RWPE1 (cell line): ENCODE measurements at regions not wholly inside any gene's neighbourhood (a gene's known extent, or its start where the extent isn't known, plus 50 kb on each side); places are given as distances from the start of the nearest gene placed in this dataset.

Source experiments
- CTCF ChIA-PET: fragments of 350-600 bp; sonication (Branson Sonifier 250); formaldehyde crosslinking; extraction: SDS; loops from one replicate; lab custom pipeline; 2021; lab: Yijun Ruan, JAX
- POLR2A ChIA-PET: fragments of 400-600 bp; formaldehyde crosslinking; extraction: SDS; loops from one replicate; lab custom pipeline; 2020; ENCODE audit warnings: antibody characterized with exemption; ENCODE audit not compliant: low non-redundant PET; lab: Yijun Ruan, JAX
- DNase-seq: peaks from one replicate; pipeline ENCODE4 v3.0.0; 2012; ENCODE audit warnings: low spot score
- H3K27ac ChIP-seq: fragments of 450-650 bp; 2 replicates; pipeline ENCODE4 v1.5.1; 2017
- TF ChIP-seq, protein P1 (sequence below): fragments of 450-650 bp; conservative IDR thresholded peaks from 2 replicates; pipeline ENCODE4 v1.5.1; 2017; ENCODE audit warnings: low read depth, mild to moderate bottlenecking

DNA sequence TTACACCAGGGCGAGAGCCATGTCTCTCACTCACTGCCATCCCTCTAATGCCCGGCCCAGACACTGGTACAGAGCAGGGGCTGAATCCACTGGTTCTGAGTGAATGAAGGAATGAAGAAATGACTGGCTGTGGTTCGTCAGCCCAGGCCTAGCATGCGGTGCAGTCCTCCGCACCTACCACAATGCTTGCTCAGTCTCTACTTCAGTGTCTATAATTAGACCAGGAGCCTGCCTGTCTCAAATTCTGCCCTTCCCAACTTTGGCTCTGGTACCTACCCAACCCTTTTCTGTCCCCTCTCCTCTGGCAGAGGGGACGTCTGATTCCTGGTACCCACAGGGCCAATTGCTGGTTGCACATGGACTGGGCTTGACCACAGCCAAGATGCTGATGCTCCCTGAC is 118.2 kb upstream of the GRIK3 start:
- CTCF ChIA-PET = no interaction called here
- DNase-seq = no peak
- no peak overlapping the region for H3K27ac ChIP-seq
- TF ChIP-seq, protein P1, sequence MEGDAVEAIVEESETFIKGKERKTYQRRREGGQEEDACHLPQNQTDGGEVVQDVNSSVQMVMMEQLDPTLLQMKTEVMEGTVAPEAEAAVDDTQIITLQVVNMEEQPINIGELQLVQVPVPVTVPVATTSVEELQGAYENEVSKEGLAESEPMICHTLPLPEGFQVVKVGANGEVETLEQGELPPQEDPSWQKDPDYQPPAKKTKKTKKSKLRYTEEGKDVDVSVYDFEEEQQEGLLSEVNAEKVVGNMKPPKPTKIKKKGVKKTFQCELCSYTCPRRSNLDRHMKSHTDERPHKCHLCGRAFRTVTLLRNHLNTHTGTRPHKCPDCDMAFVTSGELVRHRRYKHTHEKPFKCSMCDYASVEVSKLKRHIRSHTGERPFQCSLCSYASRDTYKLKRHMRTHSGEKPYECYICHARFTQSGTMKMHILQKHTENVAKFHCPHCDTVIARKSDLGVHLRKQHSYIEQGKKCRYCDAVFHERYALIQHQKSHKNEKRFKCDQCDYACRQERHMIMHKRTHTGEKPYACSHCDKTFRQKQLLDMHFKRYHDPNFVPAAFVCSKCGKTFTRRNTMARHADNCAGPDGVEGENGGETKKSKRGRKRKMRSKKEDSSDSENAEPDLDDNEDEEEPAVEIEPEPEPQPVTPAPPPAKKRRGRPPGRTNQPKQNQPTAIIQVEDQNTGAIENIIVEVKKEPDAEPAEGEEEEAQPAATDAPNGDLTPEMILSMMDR = no peak
- POLR2A ChIA-PET = no interaction called here

DNA sequence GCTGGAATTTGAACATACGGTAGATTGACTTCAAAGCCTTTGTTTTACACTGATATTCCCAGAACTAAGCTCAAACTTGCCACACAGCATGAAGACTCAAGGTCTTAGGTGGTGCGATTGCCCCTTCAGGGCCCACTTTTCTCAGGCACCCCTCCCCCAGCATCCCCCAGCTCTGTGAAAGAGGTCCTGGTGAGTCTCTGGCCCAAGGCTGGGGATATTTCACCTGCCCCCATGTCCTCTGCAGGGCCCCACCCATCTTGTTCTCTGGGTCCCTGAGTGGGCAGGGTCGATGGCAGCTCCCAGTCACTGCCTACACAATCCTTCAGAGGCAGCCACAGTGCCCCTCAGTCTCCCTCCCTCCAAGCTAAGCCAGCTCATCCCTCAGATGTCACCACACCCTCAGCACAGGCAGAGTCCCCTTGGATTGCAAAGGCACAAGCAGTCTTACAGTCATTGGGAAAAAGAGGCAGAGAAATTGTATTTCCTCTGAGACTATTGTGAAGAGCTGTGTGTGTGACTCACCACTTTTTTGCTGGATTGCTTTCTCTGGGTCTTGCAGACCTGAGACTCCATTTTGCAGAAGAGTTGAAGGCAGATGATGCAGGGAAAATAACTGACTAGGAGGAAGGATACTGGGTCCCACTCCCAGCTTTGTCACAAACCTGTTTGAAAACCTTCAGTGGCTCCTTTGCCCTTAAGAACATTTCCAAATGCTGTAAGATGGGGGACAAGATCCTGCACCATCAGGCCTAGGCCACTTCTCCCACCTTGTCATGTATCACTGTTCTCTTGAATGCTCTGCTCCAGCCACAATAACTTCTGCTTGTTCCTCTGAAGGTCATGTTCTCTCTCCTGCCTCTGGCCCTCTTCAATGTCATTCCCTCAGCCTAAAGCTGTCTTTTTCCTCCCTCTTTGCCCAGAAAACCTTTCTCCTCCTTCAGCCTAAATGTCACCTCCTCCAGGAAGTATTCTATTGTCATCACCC is 119.1 kb upstream of the GRIK3 start:
- ChIA-PET POLR2A (no interaction called here), CTCF (no interaction called here)
- H3K27ac ChIP-seq = no peak overlapping the region
- no peak for DNase-seq
- TF ChIP-seq, protein P1 = no peak

DNA sequence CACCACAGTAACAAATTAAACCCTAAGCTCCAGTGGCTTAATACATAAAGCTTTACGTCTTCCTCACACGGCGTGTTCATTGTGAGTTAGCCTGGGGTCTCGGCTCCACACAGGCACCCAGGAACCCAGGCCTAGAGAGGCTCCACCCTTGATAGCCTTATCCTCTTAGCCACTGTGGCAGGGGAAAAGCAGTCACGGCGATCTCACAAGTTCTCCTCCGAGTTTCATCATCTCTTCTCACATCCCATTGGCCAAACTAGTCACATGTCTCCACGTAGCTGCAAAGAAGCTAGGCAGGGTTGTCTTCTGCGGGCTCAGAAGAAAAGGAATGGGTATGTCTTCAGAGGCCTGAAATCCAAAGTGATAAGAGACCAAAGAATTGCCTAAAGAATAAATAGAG is 122.3 kb upstream of the GRIK3 start:
- ChIA-PET POLR2A (no interaction called here), CTCF (interaction anchor here (0.5 kb wide), 1 partner anchor 87 kb away, joined by 3 read pairs; no protein-coding TSS in a partner anchor)
- no peak for DNase-seq
- H3K27ac ChIP-seq = no peak overlapping the region
- TF ChIP-seq, protein P1 = no peak

GRCh38 chr1:37157634-37158033 is 123.3 kb upstream of the GRIK3 start:
- ChIA-PET POLR2A (no interaction called here), CTCF (interaction anchor here (0.6 kb wide), 1 partner anchor 1999 kb away, joined by 3 read pairs; no protein-coding TSS in a partner anchor)
- no peak for DNase-seq
- TF ChIP-seq, protein P1 = no peak
- H3K27ac ChIP-seq = no peak overlapping the region

DNA sequence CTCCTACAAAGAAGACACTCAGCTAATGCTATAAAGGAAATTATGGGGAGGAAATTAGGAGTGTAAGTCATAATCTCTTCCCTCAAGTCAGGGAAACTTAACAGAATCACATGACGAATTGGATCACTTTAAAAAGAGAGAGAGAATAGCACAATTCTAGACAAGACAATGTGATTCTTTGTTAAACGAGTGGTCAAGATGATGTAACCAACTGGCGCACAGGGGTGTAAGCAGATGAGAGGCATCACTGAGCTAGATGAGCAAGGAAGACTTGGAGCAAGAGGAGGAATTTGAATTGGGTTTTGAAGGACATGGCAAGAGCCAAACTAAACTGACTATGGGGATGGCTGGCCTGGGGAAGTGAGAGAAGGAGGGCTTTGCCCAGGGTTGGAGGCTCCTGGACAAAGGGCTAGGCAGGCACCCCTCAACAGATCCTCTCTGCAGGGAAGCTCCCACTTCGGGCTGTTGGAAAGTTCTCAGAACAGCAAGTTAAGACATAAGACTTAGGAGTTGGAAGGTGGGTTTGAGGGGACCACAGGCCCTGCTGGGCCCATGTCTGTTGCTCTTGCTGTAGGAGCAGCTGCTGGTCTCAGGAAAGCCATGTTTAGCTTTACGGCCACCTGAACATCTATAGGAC is 123.9 kb upstream of the GRIK3 start:
- no peak for DNase-seq
- POLR2A ChIA-PET = no interaction called here
- H3K27ac ChIP-seq = no peak overlapping the region
- TF ChIP-seq, protein P1 = no peak
- CTCF ChIA-PET = interaction anchor here (0.6 kb wide), 1 partner anchor 2000 kb away, joined by 3 read pairs; no protein-coding TSS in a partner anchor

- ChIA-PET POLR2A (no interaction called here), CTCF (no interaction called here)
- DNase-seq = no peak
- TF ChIP-seq, protein P1 = no peak
- no peak overlapping the region for H3K27ac ChIP-seq
These were observed 124.8 kb upstream of the GRIK3 start for GRCh38 chr1:37159102-37159501.
